Stimulated activated CD4-positive, alpha-beta T cell treated with anti-CD3 and anti-CD28 coated beads, Interleukin-12 subunit alpha, Interleukin-12 subunit beta, amount 100 ng/mL, for 4 hours (primary cell): ENCODE measurements at regions not wholly inside any gene's neighbourhood (a gene's known extent, or its start where the extent isn't known, plus 50 kb on each side); places are given as distances from the start of the nearest gene placed in this dataset.

Source experiments
- DNase-seq: peaks from one replicate; pipeline ENCODE4 v3.0.0-alpha.2; 2020

DNA sequence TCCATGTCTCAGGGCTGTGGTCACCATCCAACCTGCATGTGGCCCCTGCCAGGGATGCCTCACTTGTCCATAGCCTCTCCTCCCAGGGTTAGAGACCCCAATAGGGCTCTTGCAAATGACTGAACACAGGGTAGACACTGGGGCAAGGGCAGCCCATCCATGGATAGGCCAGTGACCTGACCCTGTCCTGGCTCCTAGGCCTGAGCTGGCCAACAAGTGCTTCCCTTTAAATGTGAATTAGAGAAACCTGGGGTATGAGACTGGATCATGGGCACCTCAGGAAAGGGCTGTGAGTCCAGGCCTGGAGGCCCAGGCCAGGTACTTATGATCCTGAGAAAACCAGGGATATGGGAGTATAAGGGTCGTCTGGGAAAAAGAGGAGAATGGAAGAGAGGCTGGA is 64.5 kb downstream of the COPS8 start:
- DNase-seq = no peak

DNA sequence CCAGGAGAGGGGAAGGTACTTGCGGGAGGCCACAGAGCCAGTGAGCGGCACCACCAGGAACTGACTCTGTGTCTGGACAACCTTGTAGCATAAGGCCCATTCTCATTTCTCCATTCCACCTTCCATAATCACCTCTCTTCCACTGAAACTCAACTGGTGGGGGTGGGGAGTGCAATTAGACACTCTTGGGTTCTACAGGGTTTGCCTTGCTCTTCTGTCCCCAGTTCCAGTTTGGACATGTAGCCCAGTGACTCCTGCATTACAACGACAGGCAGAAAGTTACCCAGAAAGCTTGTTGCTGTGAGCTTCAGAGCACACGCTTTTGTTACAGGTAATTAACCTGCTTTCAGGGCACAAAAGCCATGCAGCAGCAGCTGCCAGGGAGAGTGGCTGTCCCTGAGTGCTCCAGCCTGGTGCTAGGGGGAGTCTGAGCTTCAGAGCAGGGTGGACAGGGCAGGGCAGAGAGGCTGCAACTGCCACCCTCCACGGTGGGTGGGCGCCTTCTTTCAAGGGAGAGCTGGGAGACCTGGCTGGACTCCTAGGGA is 65.2 kb downstream of the COPS8 start:
- no peak for DNase-seq

DNA sequence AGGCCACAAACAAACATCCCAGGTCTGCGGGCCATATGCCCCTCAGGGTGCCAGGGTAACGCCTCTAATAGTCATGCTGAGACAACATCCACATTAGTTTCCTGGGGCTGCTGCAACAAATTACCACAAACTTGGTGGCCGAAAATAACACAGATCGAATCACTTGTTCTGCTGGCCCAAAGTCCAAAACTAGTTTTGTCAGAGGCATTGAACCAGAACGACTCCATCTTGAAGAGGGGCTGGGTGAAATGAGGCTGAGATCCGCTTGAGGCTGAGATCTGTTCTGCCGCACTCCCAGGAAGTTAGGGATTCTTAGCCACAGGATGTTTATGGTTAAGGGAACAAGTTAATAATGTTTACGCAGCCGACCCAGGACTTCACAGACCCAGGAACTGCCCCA is 66.7 kb downstream of the COPS8 start:
- DNase-seq = no peak

DNA sequence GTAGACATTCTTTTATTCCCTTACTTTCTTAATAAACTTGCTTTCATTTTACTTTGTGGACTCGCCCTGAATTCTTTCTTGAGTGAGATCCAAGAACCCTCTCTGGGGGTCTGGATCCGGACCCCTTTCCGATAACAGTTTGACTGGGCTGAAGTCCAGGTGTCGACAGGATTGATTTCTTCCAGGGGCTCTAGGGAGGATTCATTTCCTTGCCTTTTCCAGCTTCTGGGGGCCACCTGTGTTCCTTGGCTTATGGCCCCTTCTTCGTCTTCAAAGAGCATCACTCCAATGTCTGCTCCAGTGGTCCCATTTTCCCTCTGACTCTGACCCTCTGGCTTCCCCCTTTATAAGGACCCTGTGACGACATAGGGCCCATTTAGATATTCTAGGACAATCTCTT is 67.5 kb downstream of the COPS8 start:
- DNase-seq = no peak

DNA sequence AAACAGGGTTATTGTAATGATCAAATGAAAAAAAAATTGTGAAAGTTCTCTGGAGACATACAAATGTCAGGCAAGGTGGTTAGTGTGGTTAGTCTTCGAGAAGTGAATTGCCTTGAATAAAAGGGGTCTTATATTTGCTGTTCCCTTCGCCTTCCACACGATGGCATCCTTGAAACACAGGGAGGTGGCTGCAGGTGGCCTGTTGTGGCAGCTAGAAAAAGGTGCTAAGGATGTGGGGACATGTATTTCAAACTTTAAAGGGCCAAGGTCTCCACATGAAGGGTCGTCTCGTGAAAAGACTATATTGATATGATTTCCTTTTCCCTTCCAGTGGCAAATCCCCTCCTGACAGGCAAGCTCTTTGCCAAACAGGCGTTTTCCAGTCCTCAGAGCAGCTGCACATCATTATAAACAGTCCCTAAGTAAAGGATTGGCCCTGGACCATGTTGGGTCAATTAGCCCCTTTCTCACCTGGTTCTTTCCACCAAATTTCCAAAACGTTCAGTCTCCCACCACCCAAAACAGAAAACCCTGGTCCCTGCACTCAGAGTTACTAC is 68.5 kb downstream of the COPS8 start:
- DNase-seq = peak; percentile 38

DNA sequence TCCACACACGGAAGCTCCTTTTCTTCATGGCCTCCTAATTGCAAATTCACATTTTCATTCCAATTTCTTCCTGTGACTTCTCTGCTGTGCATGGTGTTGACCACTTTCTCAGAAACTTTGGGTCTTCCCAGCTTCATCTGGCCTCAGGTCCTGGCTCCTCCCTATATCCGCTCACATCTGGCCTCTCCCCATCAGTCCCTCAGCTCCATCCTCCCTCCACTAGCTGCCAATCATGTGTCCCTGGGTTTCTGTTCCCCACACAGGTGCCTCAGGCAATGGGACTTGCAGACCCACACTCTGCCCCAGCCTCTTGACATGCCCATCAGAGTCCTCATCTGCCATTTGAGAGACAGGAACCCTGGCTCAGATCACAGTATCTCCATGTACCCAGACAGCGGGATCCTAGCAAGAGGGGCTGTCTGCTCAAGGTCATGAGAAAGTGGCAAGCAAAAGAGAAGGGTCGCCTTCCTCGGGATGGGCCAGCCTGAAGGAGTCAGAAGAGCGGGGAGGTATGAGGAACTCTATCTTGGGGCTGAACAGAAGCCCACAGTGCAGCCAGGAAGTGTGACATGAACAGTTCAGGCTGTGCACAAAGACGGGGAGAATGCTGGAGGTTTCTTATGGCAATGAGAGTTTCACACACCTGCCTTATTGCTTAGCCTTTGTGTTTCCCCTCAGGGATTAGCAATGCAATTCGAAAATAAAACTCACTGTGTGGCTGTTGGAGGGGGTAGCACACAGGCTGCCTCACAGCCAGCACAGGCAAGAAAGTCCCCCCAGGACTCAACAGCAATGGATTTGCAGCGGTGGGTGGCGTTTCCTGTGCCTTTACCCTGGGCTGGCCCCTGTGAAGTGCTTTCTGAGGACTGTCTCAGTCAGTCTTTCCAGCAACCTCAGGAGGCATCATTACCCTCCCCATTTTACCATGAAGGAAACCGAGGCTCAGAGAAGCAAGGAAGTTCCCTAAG is 69.5 kb downstream of the COPS8 start:
- no peak for DNase-seq

DNA sequence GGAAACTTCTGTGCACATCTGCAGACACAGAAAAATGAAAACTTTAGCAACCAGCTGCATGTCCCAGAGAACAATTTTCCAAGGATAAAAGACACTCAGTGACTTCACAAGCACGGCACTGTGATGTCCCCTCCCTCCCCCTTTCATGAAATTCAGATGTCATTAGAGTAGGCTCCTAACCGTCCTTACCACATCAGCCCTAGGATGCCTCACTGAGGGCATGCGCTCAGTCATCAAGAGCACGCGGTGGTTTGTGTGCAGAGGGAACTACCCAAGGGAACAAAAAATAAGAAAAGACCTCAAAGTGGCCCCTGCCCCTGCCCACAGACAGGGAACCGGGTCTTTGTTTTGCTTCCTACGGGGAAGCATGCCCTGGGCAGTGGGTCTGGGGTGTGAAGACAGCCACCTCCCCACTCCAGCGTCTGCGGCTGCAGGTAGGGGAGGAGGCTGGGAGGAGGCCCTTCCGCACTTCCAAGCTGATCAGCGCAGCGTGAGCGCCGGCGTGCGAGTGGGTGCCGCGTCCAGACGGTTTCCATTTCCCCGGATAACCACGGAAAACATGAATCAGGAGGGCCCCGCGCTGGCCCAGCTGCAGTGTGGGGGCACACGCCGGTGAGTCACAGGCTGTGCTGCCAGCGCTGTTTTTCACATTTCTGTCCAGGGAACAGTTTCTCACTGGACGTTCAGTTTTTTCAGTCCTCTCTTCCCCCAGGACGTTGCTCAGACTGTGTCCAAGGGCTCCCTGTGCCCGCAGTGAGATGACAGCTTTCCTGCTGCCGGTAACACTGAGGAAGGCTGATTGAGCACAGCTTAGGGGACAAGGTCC is 70.6 kb downstream of the COPS8 start:
- peak; percentile 31 for DNase-seq

DNA sequence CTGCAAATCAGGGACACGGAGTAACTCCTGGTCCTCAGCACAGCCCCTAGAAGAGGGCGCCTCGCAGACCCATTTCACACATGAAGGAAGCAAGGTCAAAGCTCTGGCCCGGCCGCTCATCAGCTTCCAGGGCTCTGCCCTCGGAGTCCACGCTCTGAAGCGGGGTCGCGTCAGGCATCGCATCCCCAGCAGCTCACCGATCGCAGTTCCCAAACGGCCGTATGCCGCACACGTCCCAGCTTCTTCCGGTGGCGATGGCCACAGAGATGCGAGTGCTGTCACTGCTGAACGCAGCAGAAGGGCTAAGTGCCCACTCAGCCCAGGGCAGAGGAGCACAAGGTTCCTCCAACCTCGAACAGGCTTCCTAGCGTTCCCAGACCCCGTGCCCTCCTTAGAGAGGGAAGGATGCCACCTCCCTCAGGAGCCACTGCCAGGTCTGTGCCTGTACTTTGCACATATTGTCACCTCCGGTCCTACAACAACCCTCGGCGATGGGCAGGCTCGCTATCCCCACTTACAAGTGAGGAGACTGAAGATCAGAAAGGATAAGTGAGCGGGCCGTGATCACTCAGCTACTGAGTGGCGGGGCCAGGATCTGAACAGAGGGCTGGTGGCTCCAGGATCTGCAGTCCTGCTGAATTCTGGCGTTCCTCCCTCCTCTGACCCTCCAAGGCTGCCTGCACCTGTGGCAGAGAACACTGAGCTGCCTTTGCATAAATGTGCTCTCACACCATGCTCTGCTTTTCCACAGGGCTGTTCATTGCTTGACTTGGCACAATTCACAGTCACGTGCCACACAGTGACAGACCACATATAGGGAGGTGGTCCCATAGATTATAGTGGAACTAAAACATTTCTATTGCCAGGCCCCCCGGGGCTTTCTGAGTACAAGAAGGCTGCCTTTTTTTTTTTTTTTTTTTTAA is 71.4 kb downstream of the COPS8 start:
- DNase-seq = no peak

DNA sequence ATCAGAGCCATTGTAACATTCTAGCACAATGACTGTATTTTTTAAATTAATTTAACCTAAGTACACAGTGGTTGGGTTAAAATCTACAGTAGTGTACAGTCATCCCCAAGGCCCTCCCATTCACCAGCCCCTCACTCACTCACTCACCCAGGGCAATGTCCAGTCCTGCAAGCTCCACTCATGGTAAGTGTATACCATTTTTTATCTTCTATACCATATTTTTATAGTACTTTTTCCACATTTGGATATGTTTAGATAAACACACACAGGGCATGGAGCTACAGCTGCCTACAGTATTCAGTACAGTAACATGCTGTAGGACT is 72.1 kb downstream of the COPS8 start:
- no peak for DNase-seq

DNA sequence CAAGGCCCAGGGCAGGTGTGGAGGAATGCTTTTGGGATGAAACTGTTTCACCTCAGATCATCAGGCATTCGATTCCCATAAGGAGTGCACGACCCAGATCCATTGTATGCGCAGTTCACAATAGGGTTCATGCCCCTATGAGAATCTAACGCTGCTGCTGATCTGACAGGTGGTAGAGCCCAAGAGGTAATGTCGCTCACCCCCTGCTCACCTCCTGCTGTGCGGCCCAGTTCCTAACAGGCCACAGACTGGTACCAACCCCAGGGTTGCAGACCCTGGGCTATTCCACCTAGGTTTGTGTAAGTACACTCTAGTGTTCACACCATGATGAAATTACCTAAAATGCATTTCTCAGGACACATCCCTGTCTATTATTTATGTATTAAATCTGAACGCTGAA is 72.5 kb downstream of the COPS8 start:
- DNase-seq = no peak

DNA sequence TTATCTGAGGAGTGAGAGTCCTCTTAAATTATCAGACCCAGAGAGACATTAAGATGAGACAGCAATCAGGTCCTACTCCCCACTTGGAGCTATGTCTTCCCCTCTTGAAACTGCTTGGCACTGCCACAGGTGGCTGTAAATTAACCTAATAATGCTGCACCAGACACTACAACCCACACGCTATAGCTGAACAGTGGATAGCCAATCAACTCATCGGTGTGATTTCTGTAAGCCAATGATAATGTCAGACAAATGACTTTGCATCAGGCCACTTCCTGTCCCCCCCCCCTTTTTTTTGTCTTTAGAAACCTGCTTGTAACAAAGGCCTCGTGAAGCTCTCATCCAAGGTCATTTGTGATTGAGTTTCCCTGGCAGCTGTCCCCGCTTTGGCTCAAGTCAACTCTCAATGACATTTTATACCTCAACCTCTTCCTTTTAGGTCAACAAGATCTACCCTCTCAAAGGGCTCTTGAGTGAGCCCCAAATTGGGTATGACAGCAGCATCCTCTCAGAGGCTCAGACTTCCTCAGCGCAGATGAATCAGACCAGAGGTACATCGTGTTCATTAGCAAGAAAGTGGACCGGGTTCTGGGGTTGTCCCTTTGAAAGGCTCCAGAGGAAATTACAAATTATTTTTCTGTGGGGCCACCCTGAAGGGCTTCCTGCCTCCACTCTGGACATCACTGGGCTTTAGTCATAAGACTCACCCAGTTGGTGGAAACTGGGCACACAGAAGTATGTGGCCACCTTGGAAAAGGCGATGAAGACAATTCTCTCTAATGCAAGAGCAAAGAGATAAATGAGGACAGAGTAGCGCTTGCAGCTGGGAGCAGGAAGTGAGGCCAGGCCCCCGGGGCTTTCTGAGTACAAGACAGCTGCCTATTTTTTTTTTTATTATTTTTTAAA is 73.6 kb downstream of the COPS8 start:
- DNase-seq = no peak

DNA sequence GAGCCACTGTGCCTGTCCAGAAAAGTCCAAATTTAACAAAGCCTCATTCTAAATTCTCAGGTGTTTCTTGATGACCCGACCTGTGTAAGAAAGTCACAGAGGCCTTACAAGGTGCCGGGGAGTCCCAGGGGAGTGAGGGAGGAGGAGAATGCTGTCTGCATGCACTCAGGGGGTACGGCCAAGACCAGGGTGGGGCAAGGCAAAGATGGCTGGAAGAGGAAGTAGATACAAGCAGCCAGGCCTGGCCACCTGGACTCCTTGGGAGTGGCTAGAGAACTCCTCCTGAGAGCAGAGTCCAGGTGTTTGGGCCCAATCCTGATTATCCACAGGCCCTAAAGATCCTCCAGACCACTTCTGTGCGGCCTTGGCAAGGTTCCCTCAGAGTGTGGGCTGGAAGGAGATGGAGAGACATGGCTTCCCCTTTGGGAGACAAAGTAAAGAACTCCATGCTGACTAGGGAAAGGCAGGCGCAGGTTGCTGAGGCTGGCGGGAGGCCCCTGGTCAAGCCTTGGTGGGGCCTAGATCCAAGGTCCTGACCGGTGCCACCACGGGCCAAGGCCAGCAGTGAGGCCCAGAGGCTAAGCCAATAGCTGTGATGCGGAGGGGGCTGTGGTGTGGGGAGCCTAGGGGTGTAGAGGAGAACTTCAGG is 74.7 kb downstream of the COPS8 start:
- DNase-seq = no peak

DNA sequence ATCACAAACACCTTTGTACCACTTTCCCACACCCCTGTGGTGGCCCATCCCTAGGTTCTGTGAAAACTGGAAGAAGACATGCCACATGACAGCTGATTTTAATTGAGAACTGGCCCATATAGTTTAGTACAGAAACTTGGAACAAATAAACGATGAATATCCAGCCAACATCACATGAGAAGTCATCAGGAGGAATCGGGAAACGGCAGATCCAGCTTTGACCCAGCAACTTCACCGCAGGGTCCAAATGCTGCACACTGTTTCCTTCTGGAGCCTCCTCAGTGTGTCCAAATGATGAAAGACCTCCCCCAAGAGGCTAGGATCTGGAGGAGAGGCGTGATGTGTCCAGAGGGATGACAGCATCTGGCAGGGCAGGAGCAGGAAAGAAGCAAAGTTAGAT is 75.5 kb downstream of the COPS8 start:
- no peak for DNase-seq

DNA sequence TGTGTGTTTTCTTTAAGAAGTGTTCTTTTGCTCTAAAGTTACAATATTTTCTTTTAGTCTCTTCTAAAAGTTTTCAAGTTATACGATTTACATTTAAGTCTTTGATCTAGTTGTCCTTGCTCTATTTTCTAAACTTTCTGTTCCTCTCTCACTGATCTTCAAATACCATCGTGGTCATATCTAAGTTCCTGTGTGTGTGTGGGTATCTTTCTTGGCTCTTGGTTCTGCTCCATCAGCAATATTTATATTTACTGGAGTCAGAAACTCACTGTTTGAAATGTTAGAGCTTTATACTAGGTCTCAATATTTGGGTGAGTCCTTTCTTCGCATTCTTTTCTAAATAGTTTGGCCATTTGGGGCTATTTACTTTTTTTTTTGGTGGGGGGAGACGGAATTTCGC is 77.3 kb downstream of the COPS8 start:
- DNase-seq = no peak

DNA sequence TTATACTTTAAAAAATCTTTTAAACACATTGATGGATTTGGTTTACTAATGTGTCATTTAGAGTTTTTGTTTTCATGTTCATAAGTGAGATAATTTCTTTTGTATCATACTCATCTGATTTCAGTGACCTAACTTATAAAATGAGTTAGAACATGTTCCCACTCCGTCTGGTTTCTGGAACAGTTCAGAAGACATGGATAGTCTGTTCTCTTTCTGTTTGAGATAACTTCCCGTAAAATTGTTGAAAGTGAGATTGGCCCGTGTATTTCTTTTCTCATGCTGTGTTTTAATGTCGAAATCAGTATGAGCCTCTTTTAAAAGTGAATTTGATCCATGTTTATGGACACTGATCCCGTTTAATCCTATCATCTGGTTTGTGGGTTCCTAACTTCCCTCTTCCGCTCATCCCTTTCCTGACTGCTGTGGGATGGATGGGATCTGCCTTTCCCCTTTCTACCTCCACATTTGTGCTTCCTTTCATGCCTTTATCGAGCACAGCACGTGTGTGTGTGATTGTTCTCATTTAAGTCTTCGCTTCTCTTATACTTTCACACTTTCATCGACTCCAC is 78.9 kb downstream of the COPS8 start:
- no peak for DNase-seq

DNA sequence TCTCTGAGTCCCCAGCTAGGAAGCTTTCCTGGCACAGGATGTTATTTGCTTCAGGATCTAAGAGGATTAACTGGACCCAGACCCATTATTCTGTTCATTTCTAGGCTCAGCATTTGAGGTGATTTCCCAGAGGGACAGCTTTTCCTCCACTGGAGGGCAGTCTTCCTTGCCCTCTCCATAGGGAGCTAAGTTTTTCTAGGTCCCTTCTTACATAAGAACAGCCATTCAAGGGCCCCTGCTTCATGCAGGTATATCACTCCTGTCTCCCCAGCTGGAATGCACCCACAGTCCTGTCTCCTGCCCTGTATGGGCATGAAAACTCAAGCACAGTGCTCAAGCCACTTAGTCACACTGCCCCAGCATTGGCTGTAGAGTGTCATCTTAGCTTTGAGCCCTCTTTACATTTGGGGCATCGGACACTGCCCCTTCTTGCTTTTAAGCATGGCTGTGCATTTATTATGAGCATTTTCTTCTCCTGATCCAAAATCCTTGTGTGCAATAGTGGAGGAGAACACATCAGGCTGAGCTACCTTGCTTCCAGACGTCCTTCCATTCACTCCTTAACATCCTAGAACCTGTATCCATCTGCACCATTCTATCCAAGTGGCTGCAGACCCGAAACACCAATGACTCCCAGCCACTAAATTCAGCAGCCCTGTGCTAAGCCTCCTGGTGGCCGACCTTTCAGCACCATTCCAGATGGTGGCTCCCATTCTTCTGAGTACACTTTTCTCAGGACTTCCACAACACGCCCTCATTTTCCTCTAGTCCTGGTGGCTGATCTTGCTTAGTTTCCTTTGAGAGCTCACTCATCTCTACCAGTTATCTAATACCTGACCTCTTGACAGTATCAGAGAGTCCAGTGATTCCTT is 80.0 kb downstream of the COPS8 start:
- no peak for DNase-seq

DNA sequence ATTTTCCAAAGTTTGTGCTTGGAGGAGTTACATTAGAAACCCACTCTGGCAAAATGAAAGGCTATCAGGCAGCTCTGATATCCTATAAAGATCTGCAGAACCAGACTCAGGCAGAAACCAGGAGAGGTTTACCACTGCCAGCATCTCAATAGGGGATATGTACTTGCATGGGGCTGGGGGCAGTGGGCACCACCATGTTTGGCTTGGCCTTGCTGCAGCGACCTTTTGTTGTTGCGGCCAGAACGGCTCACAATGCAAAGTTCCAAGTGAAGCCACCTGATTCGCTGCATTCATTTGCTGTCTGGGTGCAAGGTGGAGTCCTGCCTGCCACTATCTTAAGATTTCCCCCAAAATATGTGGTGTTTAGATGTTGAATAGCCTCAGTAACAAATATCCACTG is 81.3 kb downstream of the COPS8 start:
- no peak for DNase-seq

DNA sequence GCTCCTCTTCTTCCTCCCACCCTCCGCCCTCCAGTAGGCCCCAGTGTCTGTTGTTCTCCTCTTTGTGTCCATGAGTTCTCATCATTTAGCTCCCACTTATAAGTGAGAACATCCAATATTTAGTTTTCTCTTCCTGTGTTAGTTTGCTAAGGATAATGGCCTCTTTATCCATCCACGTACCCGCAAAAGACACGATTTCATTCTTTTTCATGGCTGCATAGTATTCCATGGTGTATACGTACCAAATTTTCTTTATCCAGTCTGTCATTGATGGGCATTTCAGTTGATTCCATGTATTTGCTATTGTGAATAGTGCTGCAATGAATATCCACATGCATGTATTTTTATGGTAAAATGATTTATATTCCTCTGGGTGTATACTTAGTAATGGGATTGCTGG is 82.2 kb downstream of the COPS8 start:
- no peak for DNase-seq

DNA sequence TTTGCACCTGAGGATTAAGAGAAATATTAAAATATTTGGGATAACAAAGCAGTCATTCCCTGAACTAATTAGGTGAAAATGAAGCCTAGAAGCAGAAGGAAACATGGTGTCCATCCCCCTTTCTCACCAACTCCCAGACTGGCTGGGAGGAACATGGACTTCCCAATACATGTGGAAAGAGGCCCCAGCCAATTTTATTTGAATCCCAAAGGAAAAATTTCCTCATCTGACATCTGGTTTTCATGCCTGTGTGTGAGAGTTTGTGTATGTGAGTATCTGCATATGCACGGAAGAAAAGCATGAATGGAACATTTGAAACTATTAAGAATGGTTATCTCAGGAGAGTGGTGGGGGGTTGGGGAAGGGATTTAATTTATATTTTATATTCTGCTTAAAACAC is 84.3 kb downstream of the COPS8 start:
- no peak for DNase-seq
